ENCODE measurements at regions not wholly inside any gene's neighbourhood (a gene's known extent, or its start where the extent isn't known, plus 50 kb on each side); places are given as distances from the start of the nearest gene placed in this dataset.

- no peak for DNase-seq (ENCODE audit: unreplicated experiment)
- H3K27ac Mint-ChIP-seq (ENCODE audit: low read depth, unreplicated experiment): no peak overlapping the region
- CTCF ChIA-PET: interaction anchor here (0.6 to 0.7 kb wide), 2 partner anchors 62 to 1425 kb away, joined by 3 to 4 read pairs; no protein-coding TSS in a partner anchor
- H3K27me3 Mint-ChIP-seq (ENCODE audit: insufficient read depth, unreplicated experiment): no peaks in the 10 kb centered on the region
- H3K4me3 Mint-ChIP-seq (ENCODE audit: unreplicated experiment): no peak overlapping the region
- BruUV-seq (replicated peaks): no TSS peak
- TF ChIP-seq CTCF (IDR thresholded peaks at IDR 0.05; ENCODE audit: unreplicated experiment): no peak
- intact Hi-C loops (cut with micrococcal nuclease): no loop called here
- POLR2A ChIA-PET: interaction anchor here (0.6 kb wide), 1 partner anchor 39 kb away, joined by 3 read pairs; no protein-coding TSS in a partner anchor
- peaks cover 24% of the 10 kb centered on the region for H3K4me1 Mint-ChIP-seq (ENCODE audit: insufficient read depth, unreplicated experiment)
- H3K9me3 Mint-ChIP-seq (ENCODE audit: unreplicated experiment): peaks cover 6% of the 10 kb centered on the region
- no peaks in the 10 kb centered on the region for H3K36me3 Mint-ChIP-seq (ENCODE audit: insufficient read depth, unreplicated experiment)
These were observed 326.8 kb downstream of the TBL1XR1 start for GRCh38 chr3:176870451-176870850.

GRCh38 chr3:176867681-176868663 lies 329.3 kb downstream of the TBL1XR1 start:
- DNase-seq (ENCODE audit: unreplicated experiment): peak; percentile 72
- ChIA-PET POLR2A (interaction anchor here (0.6 to 2.1 kb wide), 3 partner anchors 19 to 910 kb away, joined by 3 to 10 read pairs (median 3); no protein-coding TSS in a partner anchor), CTCF (interaction anchor here (0.5 to 0.6 kb wide), 2 partner anchors 52 to 238 kb away, joined by 3 read pairs; no protein-coding TSS in a partner anchor)
- Mint-ChIP-seq H3K27ac (ENCODE audit: low read depth, unreplicated experiment) (peak overlapping the region; percentile 98), H3K27me3 (ENCODE audit: insufficient read depth, unreplicated experiment) (no peaks in the 10 kb centered on the region), H3K4me3 (ENCODE audit: unreplicated experiment) (no peak overlapping the region), H3K9me3 (ENCODE audit: unreplicated experiment) (peaks cover 6% of the 10 kb centered on the region), H3K36me3 (ENCODE audit: insufficient read depth, unreplicated experiment) (no peaks in the 10 kb centered on the region), H3K4me1 (ENCODE audit: insufficient read depth, unreplicated experiment) (peaks cover 23% of the 10 kb centered on the region)
- BruUV-seq (replicated peaks): no TSS peak
- no peak for TF ChIP-seq CTCF (IDR thresholded peaks at IDR 0.05; ENCODE audit: unreplicated experiment)
- intact Hi-C loops (cut with micrococcal nuclease): no loop called here

GRCh38 chr3:176861137-176861536 lies 336.1 kb downstream of the TBL1XR1 start:
- no TSS peak for BruUV-seq (replicated peaks)
- Mint-ChIP-seq H3K9me3 (ENCODE audit: unreplicated experiment) (no peaks in the 10 kb centered on the region), H3K27ac (ENCODE audit: low read depth, unreplicated experiment) (no peak overlapping the region), H3K4me1 (ENCODE audit: insufficient read depth, unreplicated experiment) (no peaks in the 10 kb centered on the region), H3K27me3 (ENCODE audit: insufficient read depth, unreplicated experiment) (no peaks in the 10 kb centered on the region), H3K36me3 (ENCODE audit: insufficient read depth, unreplicated experiment) (no peaks in the 10 kb centered on the region), H3K4me3 (ENCODE audit: unreplicated experiment) (no peak overlapping the region)
- no peak for TF ChIP-seq CTCF (IDR thresholded peaks at IDR 0.05; ENCODE audit: unreplicated experiment)
- DNase-seq (ENCODE audit: unreplicated experiment): peak; percentile 16
- ChIA-PET CTCF (interaction anchor here (1.2 kb wide), 1 partner anchor 78 kb away, joined by 4 read pairs; no protein-coding TSS in a partner anchor), POLR2A (no interaction called here)
- intact Hi-C loops (cut with micrococcal nuclease): no loop called here

- Mint-ChIP-seq H3K4me3 (ENCODE audit: unreplicated experiment) (no peak overlapping the region), H3K27ac (ENCODE audit: low read depth, unreplicated experiment) (no peak overlapping the region), H3K27me3 (ENCODE audit: insufficient read depth, unreplicated experiment) (no peaks in the 10 kb centered on the region), H3K36me3 (ENCODE audit: insufficient read depth, unreplicated experiment) (no peaks in the 10 kb centered on the region), H3K9me3 (ENCODE audit: unreplicated experiment) (no peaks in the 10 kb centered on the region), H3K4me1 (ENCODE audit: insufficient read depth, unreplicated experiment) (no peaks in the 10 kb centered on the region)
- POLR2A ChIA-PET: no interaction called here
- no TSS peak for BruUV-seq (replicated peaks)
- CTCF ChIA-PET: interaction anchor here (2.4 kb wide), 1 partner anchor 16 kb away, joined by 8 read pairs; no protein-coding TSS in a partner anchor
- intact Hi-C loops (cut with micrococcal nuclease): no loop called here
- TF ChIP-seq CTCF (IDR thresholded peaks at IDR 0.05; ENCODE audit: unreplicated experiment): no peak
- no peak for DNase-seq (ENCODE audit: unreplicated experiment)
These were observed 340.6 kb downstream of the TBL1XR1 start for GRCh38 chr3:176856721-176857120.

All from MCF 10A (cell line).